ENCODE measurements at regions not wholly inside any gene's neighbourhood (a gene's known extent, or its start where the extent isn't known, plus 50 kb on each side); places are given as distances from the start of the nearest gene placed in this dataset.
"Not testable (repeated sequence)": the region's sequence is repeated elsewhere in the genome, so short reads cannot be mapped to it uniquely, and the experiment has no call there.

- TF ChIP-seq, protein P1, sequence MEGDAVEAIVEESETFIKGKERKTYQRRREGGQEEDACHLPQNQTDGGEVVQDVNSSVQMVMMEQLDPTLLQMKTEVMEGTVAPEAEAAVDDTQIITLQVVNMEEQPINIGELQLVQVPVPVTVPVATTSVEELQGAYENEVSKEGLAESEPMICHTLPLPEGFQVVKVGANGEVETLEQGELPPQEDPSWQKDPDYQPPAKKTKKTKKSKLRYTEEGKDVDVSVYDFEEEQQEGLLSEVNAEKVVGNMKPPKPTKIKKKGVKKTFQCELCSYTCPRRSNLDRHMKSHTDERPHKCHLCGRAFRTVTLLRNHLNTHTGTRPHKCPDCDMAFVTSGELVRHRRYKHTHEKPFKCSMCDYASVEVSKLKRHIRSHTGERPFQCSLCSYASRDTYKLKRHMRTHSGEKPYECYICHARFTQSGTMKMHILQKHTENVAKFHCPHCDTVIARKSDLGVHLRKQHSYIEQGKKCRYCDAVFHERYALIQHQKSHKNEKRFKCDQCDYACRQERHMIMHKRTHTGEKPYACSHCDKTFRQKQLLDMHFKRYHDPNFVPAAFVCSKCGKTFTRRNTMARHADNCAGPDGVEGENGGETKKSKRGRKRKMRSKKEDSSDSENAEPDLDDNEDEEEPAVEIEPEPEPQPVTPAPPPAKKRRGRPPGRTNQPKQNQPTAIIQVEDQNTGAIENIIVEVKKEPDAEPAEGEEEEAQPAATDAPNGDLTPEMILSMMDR (IDR thresholded peaks at IDR 0.05; ENCODE audit: control insufficient read depth, extremely low read depth, insufficient read depth): no peak
- no peak overlapping the region for H3K4me3 ChIP-seq (ENCODE audit: low read depth, low read length)
Measured at GRCh38 chr6:27128311-27129094, 119.0 kb upstream of the PRSS16 start.

DNA sequence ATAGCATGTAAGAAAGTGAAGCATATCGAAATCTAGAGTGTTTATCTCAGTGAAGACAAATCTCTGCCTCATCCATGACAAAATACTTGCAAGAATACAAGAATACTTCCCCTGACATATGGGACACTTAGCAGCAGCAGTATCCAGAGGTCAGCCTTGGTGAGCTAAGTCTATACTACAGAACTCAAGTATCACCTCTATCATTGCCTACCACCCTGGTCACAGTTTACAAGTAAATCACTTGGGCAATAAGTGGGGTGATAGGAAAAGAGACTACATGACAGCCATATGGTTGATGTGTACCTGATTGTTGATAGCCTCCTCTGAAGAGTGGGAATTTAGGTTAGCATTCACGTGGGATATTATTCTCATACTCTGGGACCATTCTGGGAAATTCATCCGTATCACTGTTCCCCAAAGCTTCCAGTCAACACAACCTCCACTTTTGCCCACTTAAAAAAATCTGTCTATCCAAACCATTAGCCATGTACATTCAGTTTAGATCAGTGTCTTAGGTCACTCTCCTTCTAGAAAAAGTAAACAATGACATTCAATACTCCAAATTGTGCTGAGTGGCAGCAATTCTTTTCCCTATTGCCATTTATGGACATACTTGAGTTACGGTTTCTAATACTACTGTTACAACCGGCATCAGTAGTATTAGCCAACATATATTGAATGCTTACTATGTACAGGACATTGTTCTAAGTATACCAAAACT, 118.2 kb upstream of the PRSS16 start:
- no peak for DNase-seq (ENCODE audit: low read depth)
- TF ChIP-seq, protein P1 (IDR thresholded peaks at IDR 0.05; ENCODE audit: control insufficient read depth, extremely low read depth, insufficient read depth): no peak
- no peak overlapping the region for H3K4me3 ChIP-seq (ENCODE audit: low read depth, low read length)

More at GRCh38 chr6:27128311-27129094, 119.0 kb upstream of the PRSS16 start:
- DNase-seq (ENCODE audit: low read depth): no peak

DNA sequence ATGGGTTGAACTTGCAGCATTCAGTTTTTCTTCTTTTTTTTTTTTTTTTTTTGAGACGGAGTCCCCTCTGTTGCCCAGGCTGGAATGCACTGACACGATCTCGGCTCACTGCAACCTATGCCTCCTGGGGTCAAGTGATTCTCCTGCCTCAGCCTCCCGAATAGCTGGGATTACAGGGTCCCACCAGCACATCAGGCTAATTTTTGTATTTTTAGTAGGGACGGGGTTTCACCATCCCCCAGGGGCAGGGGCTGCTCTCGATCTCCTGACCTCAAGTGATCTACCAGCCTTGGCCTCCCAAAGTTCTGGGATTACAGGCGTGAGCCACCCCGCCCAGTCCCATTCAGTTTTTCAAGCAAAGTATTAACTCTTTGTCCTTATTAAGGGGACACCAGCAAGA, 117.6 kb upstream of the PRSS16 start:
- no peak for DNase-seq (ENCODE audit: low read depth)
- no peak overlapping the region for H3K4me3 ChIP-seq (ENCODE audit: low read depth, low read length)
- TF ChIP-seq, protein P1 (IDR thresholded peaks at IDR 0.05; ENCODE audit: control insufficient read depth, extremely low read depth, insufficient read depth): no peak

- no peak for DNase-seq (ENCODE audit: low read depth)
- peak overlapping the region; percentile 72 for H3K4me3 ChIP-seq (ENCODE audit: low read depth, low read length)
- TF ChIP-seq, protein P1 (IDR thresholded peaks at IDR 0.05; ENCODE audit: control insufficient read depth, extremely low read depth, insufficient read depth): no peak
Measured at GRCh38 chr6:27130668-27131428, 116.7 kb upstream of the PRSS16 start.

DNA sequence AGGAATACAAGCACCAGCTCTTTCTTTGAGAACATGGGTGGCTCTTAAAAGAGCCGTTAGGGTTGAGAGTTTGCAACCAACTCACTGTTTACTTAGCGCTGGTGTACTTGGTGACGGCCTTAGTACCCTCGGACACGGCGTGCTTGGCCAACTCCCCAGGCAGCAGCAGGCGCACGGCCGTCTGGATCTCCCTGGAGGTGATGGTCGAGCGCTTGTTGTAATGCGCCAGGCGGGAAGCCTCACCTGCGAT, 115.3 kb upstream of the PRSS16 start:
- not testable (repeated sequence) for DNase-seq (ENCODE audit: low read depth)
- H3K4me3 ChIP-seq (ENCODE audit: low read depth, low read length): peak overlapping the region; percentile 72

DNA sequence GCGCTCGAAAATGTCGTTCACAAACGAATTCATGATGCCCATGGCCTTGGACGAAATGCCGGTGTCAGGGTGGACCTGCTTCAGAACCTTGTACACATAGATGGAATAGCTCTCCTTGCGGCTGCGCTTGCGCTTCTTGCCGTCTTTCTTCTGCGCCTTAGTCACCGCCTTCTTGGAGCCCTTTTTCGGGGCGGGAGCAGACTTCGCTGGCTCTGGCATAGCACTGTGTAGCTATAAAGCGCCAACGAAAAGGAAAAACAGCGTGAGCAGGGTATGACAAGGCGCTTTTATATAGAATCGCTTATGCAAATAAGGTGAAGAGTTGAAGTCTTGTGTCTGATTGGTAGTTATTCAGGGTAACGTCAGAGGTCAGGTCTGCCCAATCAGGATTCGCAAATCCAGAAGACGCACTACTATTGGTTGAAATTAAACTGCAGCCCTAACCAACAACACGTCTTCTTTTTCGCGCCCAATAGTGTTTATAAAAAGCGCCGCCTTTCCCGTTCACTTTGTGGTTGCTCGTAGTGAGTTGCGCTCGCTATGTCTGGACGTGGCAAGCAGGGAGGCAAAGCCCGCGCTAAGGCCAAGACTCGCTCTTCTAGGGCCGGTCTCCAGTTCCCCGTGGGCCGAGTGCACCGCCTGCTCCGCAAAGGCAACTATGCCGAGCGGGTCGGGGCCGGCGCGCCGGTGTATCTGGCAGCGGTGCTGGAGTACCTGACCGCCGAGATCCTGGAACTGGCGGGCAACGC, 114.8 kb upstream of the PRSS16 start:
- peak; percentile 100 for DNase-seq (ENCODE audit: low read depth)
- peak overlapping the region; percentile 72 for H3K4me3 ChIP-seq (ENCODE audit: low read depth, low read length)
- TF ChIP-seq, protein P1 (IDR thresholded peaks at IDR 0.05; ENCODE audit: control insufficient read depth, extremely low read depth, insufficient read depth): no peak
